ENCODE measurements at regions not wholly inside any gene's neighbourhood (a gene's known extent, or its start where the extent isn't known, plus 50 kb on each side); places are given as distances from the start of the nearest gene placed in this dataset.

DNA sequence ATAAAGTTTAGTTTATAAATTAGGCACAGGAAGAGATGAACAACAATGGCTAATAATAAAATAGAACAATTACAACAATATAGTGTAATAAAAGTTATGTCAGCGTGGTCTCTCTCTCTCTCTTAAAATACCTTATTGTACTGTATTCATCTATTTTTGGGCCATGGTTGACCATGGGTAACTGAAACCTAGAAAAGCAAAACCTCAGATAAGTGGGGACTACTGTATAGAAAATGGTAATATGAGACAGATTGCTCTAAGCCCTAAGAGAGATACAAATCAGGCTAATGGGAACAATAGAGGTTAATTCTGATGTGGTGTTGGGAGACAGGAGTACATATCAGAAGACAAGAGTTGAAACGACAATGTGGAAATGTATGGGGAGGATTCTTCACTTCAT lies 86.2 kb downstream of the ZNF365 start:
- TF ChIP-seq, protein P1, sequence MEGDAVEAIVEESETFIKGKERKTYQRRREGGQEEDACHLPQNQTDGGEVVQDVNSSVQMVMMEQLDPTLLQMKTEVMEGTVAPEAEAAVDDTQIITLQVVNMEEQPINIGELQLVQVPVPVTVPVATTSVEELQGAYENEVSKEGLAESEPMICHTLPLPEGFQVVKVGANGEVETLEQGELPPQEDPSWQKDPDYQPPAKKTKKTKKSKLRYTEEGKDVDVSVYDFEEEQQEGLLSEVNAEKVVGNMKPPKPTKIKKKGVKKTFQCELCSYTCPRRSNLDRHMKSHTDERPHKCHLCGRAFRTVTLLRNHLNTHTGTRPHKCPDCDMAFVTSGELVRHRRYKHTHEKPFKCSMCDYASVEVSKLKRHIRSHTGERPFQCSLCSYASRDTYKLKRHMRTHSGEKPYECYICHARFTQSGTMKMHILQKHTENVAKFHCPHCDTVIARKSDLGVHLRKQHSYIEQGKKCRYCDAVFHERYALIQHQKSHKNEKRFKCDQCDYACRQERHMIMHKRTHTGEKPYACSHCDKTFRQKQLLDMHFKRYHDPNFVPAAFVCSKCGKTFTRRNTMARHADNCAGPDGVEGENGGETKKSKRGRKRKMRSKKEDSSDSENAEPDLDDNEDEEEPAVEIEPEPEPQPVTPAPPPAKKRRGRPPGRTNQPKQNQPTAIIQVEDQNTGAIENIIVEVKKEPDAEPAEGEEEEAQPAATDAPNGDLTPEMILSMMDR (IDR thresholded peaks at IDR 0.05), result no peak
- TF ChIP-seq POLR2A (IDR thresholded peaks at IDR 0.05), result no peak

Measured in testis (tissue), 2 donors.